DMS79 treated with DMSO at 0.1 percent for 48 hours (cell line): ENCODE measurements at regions not wholly inside any gene's neighbourhood (a gene's known extent, or its start where the extent isn't known, plus 50 kb on each side); places are given as distances from the start of the nearest gene placed in this dataset.
A peak's percentile ranks its signal among the peaks of the same experiment; 100 is the strongest.

Source experiments
- DNase-seq: peaks from one replicate; lab custom pipeline; 2025; lab: John Stamatoyannopoulos, UW

GRCh38 chr3:72459588-72459987 lies 388.7 kb downstream of the SHQ1 start:
- no peak for DNase-seq

- DNase-seq: no peak
These were observed 389.9 kb downstream of the SHQ1 start for GRCh38 chr3:72458375-72458774.

- DNase-seq: no peak
These were observed 393.8 kb downstream of the SHQ1 start for GRCh38 chr3:72454441-72454840.

GRCh38 chr3:72453706-72454105 lies 394.5 kb downstream of the SHQ1 start:
- DNase-seq: no peak

GRCh38 chr3:72452745-72453144 lies 395.5 kb downstream of the SHQ1 start:
- DNase-seq: no peak

- DNase-seq: no peak
These were observed 396.4 kb downstream of the SHQ1 start for GRCh38 chr3:72451841-72452240.

GRCh38 chr3:72449551-72449950 lies 398.7 kb downstream of the SHQ1 start:
- DNase-seq: no peak

GRCh38 chr3:72448858-72449257 lies 399.4 kb downstream of the SHQ1 start:
- DNase-seq: no peak

GRCh38 chr3:72448375-72448823 lies 399.8 kb downstream of the SHQ1 start:
- no peak for DNase-seq

GRCh38 chr3:72447059-72447946 lies 400.9 kb downstream of the SHQ1 start:
- peak; percentile 27 for DNase-seq

- DNase-seq: no peak
These were observed 401.8 kb downstream of the SHQ1 start, which contains the start of gene RYBP for GRCh38 chr3:72446218-72447058. Gene RYBP, minus strand, starts transcription at chr3:72446621.

- DNase-seq: no peak
These were observed 402.4 kb downstream of the SHQ1 start for GRCh38 chr3:72445827-72446217.

- no peak for DNase-seq
These were observed 403.5 kb downstream of the SHQ1 start for GRCh38 chr3:72444656-72445223.

- DNase-seq: no peak
These were observed 405.5 kb downstream of the SHQ1 start for GRCh38 chr3:72442759-72443158.

- no peak for DNase-seq
These were observed 406.8 kb downstream of the SHQ1 start for GRCh38 chr3:72441284-72441994.

GRCh38 chr3:72440491-72440890 lies 407.8 kb downstream of the SHQ1 start:
- no peak for DNase-seq

GRCh38 chr3:72439321-72440183 lies 408.7 kb downstream of the SHQ1 start:
- no peak for DNase-seq

GRCh38 chr3:72437661-72438406 lies 410.4 kb downstream of the SHQ1 start:
- no peak for DNase-seq

GRCh38 chr3:72436863-72437592 lies 411.2 kb downstream of the SHQ1 start:
- no peak for DNase-seq
